Myocyte (in vitro differentiated cells): ENCODE measurements at regions not wholly inside any gene's neighbourhood (a gene's known extent, or its start where the extent isn't known, plus 50 kb on each side); places are given as distances from the start of the nearest gene placed in this dataset.
"Not testable (repeated sequence)": the region's sequence is repeated elsewhere in the genome, so short reads cannot be mapped to it uniquely, and the experiment has no call there.

Experiments used
- DNase-seq: peaks from one replicate; pipeline ENCODE4 v3.0.0-alpha.2; 2012; ENCODE audit warnings: low read depth

- DNase-seq = no peak
Observed at GRCh38 chr13:90613076-90613795, 734.3 kb upstream of the MIR17HG start.

- DNase-seq = no peak
Observed at GRCh38 chr13:90615236-90615635, 732.3 kb upstream of the MIR17HG start.

- no peak for DNase-seq
Observed at GRCh38 chr13:90615767-90616166, 731.7 kb upstream of the MIR17HG start.

- no peak for DNase-seq
Observed at GRCh38 chr13:90618133-90618532, 729.4 kb upstream of the MIR17HG start.

GRCh38 chr13:90622541-90622940 lies 724.9 kb upstream of the MIR17HG start:
- DNase-seq = no peak

GRCh38 chr13:90623318-90624011 lies 724.0 kb upstream of the MIR17HG start:
- no peak for DNase-seq

GRCh38 chr13:90627813-90628212 lies 719.7 kb upstream of the MIR17HG start:
- DNase-seq = no peak

- DNase-seq = no peak
Observed at GRCh38 chr13:90628471-90628870, 719.0 kb upstream of the MIR17HG start.

GRCh38 chr13:90630716-90631115 lies 716.8 kb upstream of the MIR17HG start:
- no peak for DNase-seq

GRCh38 chr13:90632184-90632583 lies 715.3 kb upstream of the MIR17HG start:
- DNase-seq = no peak

GRCh38 chr13:90633849-90634248 lies 713.6 kb upstream of the MIR17HG start:
- peak; percentile 6 for DNase-seq

GRCh38 chr13:90640976-90641375 lies 706.5 kb upstream of the MIR17HG start:
- no peak for DNase-seq

- no peak for DNase-seq
Observed at GRCh38 chr13:90641884-90642283, 705.6 kb upstream of the MIR17HG start.

- DNase-seq = no peak
Observed at GRCh38 chr13:90645582-90645981, 701.9 kb upstream of the MIR17HG start.

GRCh38 chr13:90648497-90648896 lies 699.0 kb upstream of the MIR17HG start:
- DNase-seq = no peak

- DNase-seq = no peak
Observed at GRCh38 chr13:90652036-90652435, 695.5 kb upstream of the MIR17HG start.

- no peak for DNase-seq
Observed at GRCh38 chr13:90654970-90655369, 692.5 kb upstream of the MIR17HG start.

- not testable (repeated sequence) for DNase-seq
Observed at GRCh38 chr13:90664200-90664599, 683.3 kb upstream of the MIR17HG start.

- DNase-seq = no peak
Observed at GRCh38 chr13:90673746-90674145, 673.7 kb upstream of the MIR17HG start.

- peak; percentile 53 for DNase-seq
Observed at GRCh38 chr13:90675129-90675528, 672.4 kb upstream of the MIR17HG start.

- no peak for DNase-seq
Observed at GRCh38 chr13:90680826-90681225, 666.7 kb upstream of the MIR17HG start.

- no peak for DNase-seq
Observed at GRCh38 chr13:90683711-90684131, 663.8 kb upstream of the MIR17HG start.

- peak; percentile 45 for DNase-seq
Observed at GRCh38 chr13:90686442-90686841, 661.0 kb upstream of the MIR17HG start.
